Epithelial cell of proximal tubule (primary cell): ENCODE measurements at regions not wholly inside any gene's neighbourhood (a gene's known extent, or its start where the extent isn't known, plus 50 kb on each side); places are given as distances from the start of the nearest gene placed in this dataset.

ENCODE experiments used
- DNase-seq: peaks from one replicate; pipeline ENCODE4 v3.0.0-alpha.2; 2011; ENCODE audit warnings: low read depth
- H3K4me3 ChIP-seq: 2 replicates; pipeline ENCODE4 v1.5.1; 2011; ENCODE audit warnings: low read depth, mild to moderate bottlenecking, low read length
- CTCF ChIP-seq: conservative IDR thresholded peaks from 2 replicates; pipeline ENCODE4 v1.5.1; 2012; ENCODE audit warnings: low read depth, mild to moderate bottlenecking, low read length

GRCh38 chr11:116193321-116194131, 579.3 kb downstream of the BUD13 start:
- H3K4me3 ChIP-seq, result peak overlapping the region; percentile 51
- peak; percentile 81 for DNase-seq
- TF ChIP-seq CTCF, result peak; percentile 12

- H3K4me3 ChIP-seq, result peak overlapping the region; percentile 51
- no peak for TF ChIP-seq CTCF
- no peak for DNase-seq
Measured at GRCh38 chr11:116192509-116193210, 580.1 kb downstream of the BUD13 start.

- TF ChIP-seq CTCF, result no peak
- DNase-seq, result no peak
- no peak overlapping the region for H3K4me3 ChIP-seq
Measured at GRCh38 chr11:116190861-116191260, 581.9 kb downstream of the BUD13 start.

- TF ChIP-seq CTCF, result no peak
- H3K4me3 ChIP-seq, result no peak overlapping the region
- no peak for DNase-seq
Measured at GRCh38 chr11:116189408-116190170, 583.2 kb downstream of the BUD13 start.

- H3K4me3 ChIP-seq, result no peak overlapping the region
- no peak for DNase-seq
- no peak for TF ChIP-seq CTCF
Measured at GRCh38 chr11:116188350-116188749, 584.4 kb downstream of the BUD13 start.

- no peak overlapping the region for H3K4me3 ChIP-seq
- DNase-seq, result no peak
- TF ChIP-seq CTCF, result no peak
Measured at GRCh38 chr11:116187026-116187425, 585.8 kb downstream of the BUD13 start.
